ENCODE measurements at regions not wholly inside any gene's neighbourhood (a gene's known extent, or its start where the extent isn't known, plus 50 kb on each side); places are given as distances from the start of the nearest gene placed in this dataset.

DNA sequence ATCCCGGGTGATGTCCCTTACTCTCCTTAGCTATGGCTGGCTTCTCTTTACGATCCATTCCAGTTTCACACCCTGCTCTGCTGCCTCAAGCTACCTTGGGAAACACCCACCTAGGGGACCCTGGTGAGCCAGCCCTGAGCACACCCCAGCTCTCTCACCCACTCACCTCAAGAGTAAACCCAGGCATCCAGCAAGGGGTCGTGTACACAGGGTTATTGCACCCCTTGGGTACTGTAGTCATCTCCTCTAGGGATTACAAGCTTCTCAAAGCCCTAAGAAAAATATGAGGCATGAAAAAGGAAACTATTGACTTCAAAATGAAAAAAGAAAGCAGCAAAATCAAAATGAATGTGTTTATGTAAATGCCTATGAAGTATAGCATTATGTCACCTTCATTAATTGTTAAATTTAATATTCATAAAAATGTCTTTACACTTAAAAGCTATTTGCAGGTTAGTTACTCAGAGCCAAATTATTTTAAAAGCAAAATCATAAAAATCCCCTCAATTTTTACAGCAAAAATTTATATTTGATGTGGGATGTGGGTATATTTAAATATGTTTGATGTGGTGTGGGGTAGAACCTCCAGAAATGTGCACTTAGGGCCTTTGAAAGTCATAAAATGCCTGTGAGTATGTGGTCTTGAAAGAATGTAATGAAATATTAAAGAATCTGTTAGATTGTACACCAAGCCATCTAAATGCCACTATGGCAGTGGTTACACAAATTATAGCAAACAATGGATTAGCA lies 190.3 kb downstream of the C1orf94 start:
- TF ChIP-seq CTCF (conservative IDR thresholded peaks at IDR 0.05 in 1 of 2, IDR thresholded peaks at IDR 0.05 in 1 of 2; ENCODE audit: low read depth in 1 of 2, low read length in 2 of 2) (no peak), EZH2 (IDR thresholded peaks at IDR 0.05; ENCODE audit: low read length, missing control alignments) (no peak)
